ES-I3 (cell line): ENCODE measurements at regions not wholly inside any gene's neighbourhood (a gene's known extent, or its start where the extent isn't known, plus 50 kb on each side); places are given as distances from the start of the nearest gene placed in this dataset.

Experiments
- H3K36me3 ChIP-seq: 2 replicates; pipeline ENCODE4 v1.6.1; 2013; ENCODE audit warnings: mild to moderate bottlenecking, low read length, control low read depth, moderate library complexity; ENCODE audit not compliant: insufficient read depth
- H3K4me1 ChIP-seq: 2 replicates; pipeline ENCODE4 v1.6.1; 2013; ENCODE audit warnings: mild to moderate bottlenecking, control low read depth, low read length; ENCODE audit not compliant: insufficient read depth
- H3K9ac ChIP-seq: 2 replicates; pipeline ENCODE4 v1.6.1; 2013; ENCODE audit warnings: low read depth, mild to moderate bottlenecking, low read length, moderate library complexity
- H3K9me3 ChIP-seq: 2 replicates; pipeline ENCODE4 v1.6.1; 2013; ENCODE audit warnings: mild to moderate bottlenecking, low read length, moderate library complexity; ENCODE audit not compliant: control insufficient read depth, insufficient read depth

GRCh38 chr5:144864118-144864517 lies 693.4 kb downstream of the KCTD16 start:
- Histone ChIP-seq H3K36me3 (no peaks in the 10 kb centered on the region), H3K4me1 (no peaks in the 10 kb centered on the region), H3K9me3 (no peaks in the 10 kb centered on the region), H3K9ac (no peak overlapping the region)

DNA sequence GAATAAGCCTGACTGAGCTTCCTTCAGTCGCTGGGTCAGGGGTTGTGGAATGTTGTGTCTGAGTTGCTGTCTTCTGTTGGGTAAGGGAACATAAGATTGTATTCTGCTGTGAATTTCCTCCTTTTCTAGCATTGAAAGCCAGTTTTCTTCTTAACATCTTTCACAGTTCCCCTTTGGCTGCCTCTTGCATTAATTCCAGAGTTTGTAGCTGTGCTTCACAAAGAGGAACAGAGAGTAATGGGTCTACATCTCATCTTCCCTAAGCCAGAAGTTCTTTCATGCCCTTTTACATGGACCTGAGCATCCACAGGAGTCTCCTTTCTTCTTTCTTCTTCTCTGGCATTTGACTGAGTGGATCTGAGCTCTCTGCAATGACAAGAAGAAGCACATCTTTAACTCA lies 686.8 kb downstream of the KCTD16 start:
- no peaks in the 10 kb centered on the region for H3K4me1 ChIP-seq
- H3K9ac ChIP-seq, result no peak overlapping the region
- H3K9me3 ChIP-seq, result no peaks in the 10 kb centered on the region

GRCh38 chr5:144844086-144844485 lies 673.4 kb downstream of the KCTD16 start:
- H3K9ac ChIP-seq, result no peak overlapping the region
- H3K4me1 ChIP-seq, result no peaks in the 10 kb centered on the region
- no peaks in the 10 kb centered on the region for H3K36me3 ChIP-seq
- H3K9me3 ChIP-seq, result no peaks in the 10 kb centered on the region

More for the DNA sequence above, 686.8 kb downstream of the KCTD16 start:
- no peaks in the 10 kb centered on the region for H3K36me3 ChIP-seq

- Histone ChIP-seq H3K9ac (no peak overlapping the region), H3K9me3 (no peaks in the 10 kb centered on the region), H3K4me1 (no peaks in the 10 kb centered on the region), H3K36me3 (no peaks in the 10 kb centered on the region)
These were observed 661.7 kb downstream of the KCTD16 start for GRCh38 chr5:144832416-144832815.

GRCh38 chr5:144831650-144832049 lies 661.0 kb downstream of the KCTD16 start:
- Histone ChIP-seq H3K9ac (no peak overlapping the region), H3K4me1 (no peaks in the 10 kb centered on the region), H3K36me3 (no peaks in the 10 kb centered on the region), H3K9me3 (no peaks in the 10 kb centered on the region)

GRCh38 chr5:144822503-144822902 lies 651.8 kb downstream of the KCTD16 start:
- no peak overlapping the region for H3K9ac ChIP-seq
- no peaks in the 10 kb centered on the region for H3K9me3 ChIP-seq
- H3K36me3 ChIP-seq, result no peaks in the 10 kb centered on the region
- no peaks in the 10 kb centered on the region for H3K4me1 ChIP-seq

DNA sequence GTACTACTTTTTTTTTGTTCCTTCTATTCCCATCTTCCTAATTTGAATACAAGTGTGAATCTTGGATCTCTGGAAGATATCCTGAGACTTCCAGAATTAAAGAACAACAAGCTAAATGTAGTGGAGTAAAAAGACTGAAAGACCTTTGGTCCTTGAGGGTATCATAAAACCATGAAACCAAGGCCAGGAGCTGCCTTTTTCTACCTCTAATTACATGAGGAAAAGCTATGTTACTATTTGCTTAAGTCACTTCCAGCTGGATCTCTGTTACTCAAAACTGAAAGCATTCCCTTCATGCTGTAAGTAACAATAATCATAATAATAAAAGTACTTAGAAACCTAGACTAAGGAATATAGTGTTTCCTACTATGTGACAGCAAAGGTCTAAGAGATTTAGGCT lies 649.6 kb downstream of the KCTD16 start:
- Histone ChIP-seq H3K4me1 (no peaks in the 10 kb centered on the region), H3K36me3 (no peaks in the 10 kb centered on the region), H3K9me3 (no peaks in the 10 kb centered on the region), H3K9ac (no peak overlapping the region)

- Histone ChIP-seq H3K36me3 (no peaks in the 10 kb centered on the region), H3K9me3 (no peaks in the 10 kb centered on the region), H3K4me1 (no peaks in the 10 kb centered on the region), H3K9ac (no peak overlapping the region)
These were observed 644.5 kb downstream of the KCTD16 start for GRCh38 chr5:144815131-144815530.

GRCh38 chr5:144812763-144813162 lies 642.1 kb downstream of the KCTD16 start:
- no peaks in the 10 kb centered on the region for H3K9me3 ChIP-seq
- H3K9ac ChIP-seq, result no peak overlapping the region
- no peaks in the 10 kb centered on the region for H3K36me3 ChIP-seq
- H3K4me1 ChIP-seq, result no peaks in the 10 kb centered on the region

- H3K9ac ChIP-seq, result no peak overlapping the region
- H3K9me3 ChIP-seq, result no peaks in the 10 kb centered on the region
- H3K36me3 ChIP-seq, result no peaks in the 10 kb centered on the region
- 0 out of 2 replicates have a peak, but pooled peaks cover under 1% of the 10 kb centered on the region for H3K4me1 ChIP-seq
These were observed 629.5 kb downstream of the KCTD16 start for GRCh38 chr5:144800169-144800568.

- H3K36me3 ChIP-seq, result no peaks in the 10 kb centered on the region
- peaks cover 9% of the 10 kb centered on the region; the same call in 1 of the 2 replicates for H3K4me1 ChIP-seq
- no peak overlapping the region for H3K9ac ChIP-seq
- H3K9me3 ChIP-seq, result no peaks in the 10 kb centered on the region
These were observed 627.9 kb downstream of the KCTD16 start for GRCh38 chr5:144798595-144798994.

DNA sequence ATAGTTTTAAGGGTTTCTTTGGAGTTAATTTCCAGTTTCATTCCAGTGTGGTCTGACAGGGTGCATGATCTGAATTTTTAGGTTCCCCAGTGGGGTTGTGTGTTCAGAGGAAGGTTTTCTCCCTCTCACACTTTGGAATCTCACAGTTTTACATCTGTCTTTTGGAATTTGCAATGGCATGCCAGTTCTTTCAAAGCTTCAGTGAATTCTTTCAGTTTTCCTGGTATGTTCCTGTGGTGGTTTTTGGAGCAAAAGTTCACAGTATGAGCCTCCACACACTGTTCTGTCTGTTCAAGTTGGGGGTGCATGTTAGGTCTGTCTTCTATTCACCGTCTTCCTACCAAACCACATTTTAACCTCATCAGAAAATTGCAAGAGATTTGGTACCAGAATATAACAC lies 624.2 kb downstream of the KCTD16 start:
- Histone ChIP-seq H3K9me3 (no peaks in the 10 kb centered on the region), H3K9ac (no peak overlapping the region), H3K36me3 (no peaks in the 10 kb centered on the region), H3K4me1 (peaks cover 9% of the 10 kb centered on the region; the same call in 1 of the 2 replicates)

DNA sequence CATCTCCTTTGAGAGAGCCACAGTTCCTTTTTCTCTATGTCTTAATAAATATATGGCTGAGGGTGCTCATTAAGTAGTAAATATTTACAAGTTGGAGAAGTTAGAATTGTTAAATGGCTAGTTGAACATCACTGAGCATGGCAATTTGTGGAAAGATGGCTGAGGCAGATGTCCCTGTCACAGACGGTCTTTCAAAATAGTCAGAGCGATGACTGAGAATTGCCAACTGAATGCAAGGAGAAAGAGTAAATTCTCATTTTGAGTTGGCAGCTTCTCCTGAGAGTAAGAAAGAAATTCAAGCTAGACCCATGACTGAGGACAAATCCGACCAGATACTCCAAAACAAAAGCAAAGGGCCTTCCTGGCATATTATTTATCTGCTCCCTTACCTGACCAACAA lies 617.9 kb downstream of the KCTD16 start:
- no peaks in the 10 kb centered on the region for H3K4me1 ChIP-seq

DNA sequence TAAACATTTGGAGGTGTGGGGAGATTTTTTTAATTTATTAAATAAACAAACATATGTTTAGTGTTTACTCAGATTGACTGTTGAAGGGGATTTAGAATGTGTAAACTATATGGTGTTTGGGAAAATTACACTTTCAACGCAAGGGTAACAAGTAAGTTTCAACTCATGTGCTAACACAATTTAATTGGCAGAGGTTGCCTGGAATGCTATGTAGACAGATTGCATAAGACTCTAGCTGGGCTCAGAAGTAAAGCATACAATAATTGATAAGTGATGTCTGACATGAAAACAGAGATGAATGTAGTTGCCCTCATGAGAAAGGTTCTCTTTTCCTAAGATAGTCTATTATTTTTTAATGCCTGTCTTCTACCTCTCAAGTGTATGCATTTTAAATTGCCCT lies 617.4 kb downstream of the KCTD16 start:
- Histone ChIP-seq H3K9ac (no peak overlapping the region), H3K9me3 (no peaks in the 10 kb centered on the region), H3K36me3 (no peaks in the 10 kb centered on the region), H3K4me1 (no peaks in the 10 kb centered on the region)

More for the DNA sequence above, 617.9 kb downstream of the KCTD16 start:
- H3K36me3 ChIP-seq, result no peaks in the 10 kb centered on the region
- no peaks in the 10 kb centered on the region for H3K9me3 ChIP-seq
- no peak overlapping the region for H3K9ac ChIP-seq

DNA sequence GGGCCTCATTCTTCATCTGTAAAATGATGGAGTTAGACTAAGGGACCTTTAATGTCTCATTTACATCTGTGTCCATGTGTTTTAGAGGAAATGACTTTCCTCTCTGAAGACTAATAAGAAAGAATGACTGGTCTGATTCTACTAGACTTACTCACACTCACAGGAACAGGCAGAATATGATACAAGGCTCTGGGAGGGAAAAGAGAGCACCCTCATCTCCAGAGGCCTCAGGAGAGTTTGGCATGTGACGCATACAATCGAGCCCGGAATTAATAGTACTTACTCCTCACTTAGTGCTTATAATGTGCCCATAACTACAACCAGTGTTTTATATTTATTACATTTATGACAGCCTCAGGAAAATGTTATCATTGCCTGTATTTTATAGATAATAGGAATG lies 608.7 kb downstream of the KCTD16 start:
- Histone ChIP-seq H3K36me3 (no peaks in the 10 kb centered on the region), H3K9me3 (no peaks in the 10 kb centered on the region), H3K4me1 (no peaks in the 10 kb centered on the region), H3K9ac (no peak overlapping the region)

DNA sequence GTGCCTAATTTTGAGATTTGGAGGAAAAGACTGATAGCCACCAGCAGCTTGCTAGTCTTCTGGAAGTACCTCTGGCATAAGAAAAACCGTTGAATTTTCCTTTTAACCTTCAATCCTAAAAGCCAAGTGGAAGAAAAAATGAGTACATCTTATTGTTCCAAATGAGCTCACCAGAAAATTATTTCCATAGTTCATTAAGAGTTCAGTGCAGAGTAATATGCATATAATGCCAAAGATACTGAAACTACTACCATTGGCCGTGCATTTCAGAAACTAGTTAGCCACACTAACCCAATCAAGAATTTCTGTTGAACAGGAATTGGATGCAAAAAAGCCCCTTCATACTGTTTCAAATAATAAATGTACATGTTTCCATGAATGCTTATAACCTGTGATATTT lies 607.9 kb downstream of the KCTD16 start:
- Histone ChIP-seq H3K4me1 (no peaks in the 10 kb centered on the region), H3K9ac (no peak overlapping the region), H3K9me3 (no peaks in the 10 kb centered on the region), H3K36me3 (no peaks in the 10 kb centered on the region)
